ENCODE measurements at regions not wholly inside any gene's neighbourhood (a gene's known extent, or its start where the extent isn't known, plus 50 kb on each side); places are given as distances from the start of the nearest gene placed in this dataset.

GRCh38 chr9:13367784-13368183 is 88.3 kb upstream of the MPDZ start:
- Histone ChIP-seq H3K4me2 (ENCODE audit: insufficient read depth, insufficient read length, low read length) (no peak overlapping the region), H3K79me2 (ENCODE audit: insufficient read depth, low read length) (no peaks in the 10 kb centered on the region), H2BK15ac (ENCODE audit: low read depth, low read length) (no peak overlapping the region), H4K91ac (ENCODE audit: insufficient read length, low read depth, low read length) (no peak overlapping the region), H3K79me1 (ENCODE audit: insufficient read depth, low read depth, low read length, poor library complexity, severe bottlenecking) (no peaks in the 10 kb centered on the region), H3K18ac (ENCODE audit: insufficient read length, low read depth, low read length) (no peak overlapping the region), H3K23me2 (ENCODE audit: insufficient read length, low read depth, low read length, poor library complexity, severe bottlenecking) (no peaks in the 10 kb centered on the region), H2BK12ac (ENCODE audit: insufficient read length, low read depth, low read length) (no peak overlapping the region), H3K4me1 (ENCODE audit: insufficient read depth, low read length) (no peaks in the 10 kb centered on the region), H4K8ac (replicated peaks; ENCODE audit: insufficient read length, low read depth, low read length) (no peak overlapping the region), H4K5ac (ENCODE audit: insufficient read length, low read depth, low read length) (no peak overlapping the region), H3K56ac (ENCODE audit: insufficient read length, low read depth, low read length) (no peak overlapping the region), H4K20me1 (ENCODE audit: control insufficient read depth, insufficient read depth, insufficient read length) (no peaks in the 10 kb centered on the region), H2BK5ac (ENCODE audit: insufficient read length, low read length) (no peak overlapping the region), H3K9me3 (ENCODE audit: control insufficient read depth, low read depth, low read length) (no peaks in the 10 kb centered on the region), H2BK20ac (ENCODE audit: low read depth, low read length, poor library complexity, severe bottlenecking) (no peak overlapping the region), H2BK120ac (ENCODE audit: low read depth, low read length, poor library complexity, severe bottlenecking) (no peak overlapping the region), H3K9ac (ENCODE audit: extremely low read depth, insufficient read length, low read length) (no peak overlapping the region), H3T11ph (ENCODE audit: low read length) (no peak overlapping the region), H3K27ac (ENCODE audit: insufficient read length, low read depth, low read length) (no peak overlapping the region), H2AK5ac (ENCODE audit: insufficient read length, low read length) (no peak overlapping the region), H3K23ac (ENCODE audit: insufficient read length, low read depth, low read length) (no peak overlapping the region), H2AFZ (ENCODE audit: low read length) (no peak overlapping the region), H3K4ac (ENCODE audit: low read depth, low read length) (no peak overlapping the region), H3K27me3 (ENCODE audit: insufficient read depth, low read length) (no peaks in the 10 kb centered on the region), H3K14ac (ENCODE audit: insufficient read depth, low read length) (no peak overlapping the region)
- Mint-ChIP-seq H3K9me3 (no peaks in the 10 kb centered on the region), H3K36me3 (ENCODE audit: insufficient read depth in 1 of 3, low read depth in 3 of 3) (no peaks in the 10 kb centered on the region), H3K27ac (no peak overlapping the region), H3K4me3 (no peak overlapping the region), H3K4me1 (peaks cover 21 to 41% of the 10 kb centered on the region in 2 experiments), H3K27me3 (ENCODE audit: low read depth) (no peaks in the 10 kb centered on the region)
- no peak for DNase-seq
- TF ChIP-seq CTCF (conservative IDR thresholded peaks at IDR 0.05): no peak
- WGBS (ENCODE audit: extremely low coverage, insufficient read length, low lambda C conversion rate): no CpG with 5 or more reads among the region's 4 CpGs
